HCT116 (cell line): ENCODE measurements at regions not wholly inside any gene's neighbourhood (a gene's known extent, or its start where the extent isn't known, plus 50 kb on each side); places are given as distances from the start of the nearest gene placed in this dataset.

Experiments
- ATAC-seq: fragments of 200-7000 bp; cut with Tn5 transposase; 2 replicates; pipeline ENCODE4 v1.9.1; 2020; ENCODE audit warnings: mild to moderate bottlenecking, moderate library complexity
- BruUV-seq: library from RNA; stranded (reverse); fragments of 400-500 nt; replicated peaks from 2 replicates; lab custom pipeline; 2021; lab: Mats Ljungman, UMichigan
- CTCF ChIA-PET: fragments of 300-600 bp; sonication (Branson Sonifier 250); formaldehyde crosslinking; loops from one replicate; lab custom pipeline; 2021; ENCODE audit warnings: antibody characterized with exemption; lab: Charles Lee
- POLR2A ChIA-PET: fragments of 300-600, 350-600 bp; sonication (Branson Sonifier 250); formaldehyde crosslinking; loops from one replicate; lab custom pipeline; 2021; ENCODE audit warnings: antibody characterized with exemption; lab: Charles Lee
- RAD21 ChIA-PET, 2 experiments: fragments of 300-600 bp; sonication (Branson Sonifier 250); formaldehyde crosslinking; loops; one replicate each; lab custom pipeline; 2023; ENCODE audit warnings: low total read pairs in 2 of 2; ENCODE audit not compliant: uncharacterized antibody in 2 of 2, unreplicated experiment in 2 of 2, low non-redundant PET in 1 of 2; lab: Charles Lee
- DNase-seq: peaks from one replicate; pipeline ENCODE4 v3.0.0-alpha.2; 2010; ENCODE audit warnings: low read depth, low spot score
- H2AFZ ChIP-seq: fragments of 200-600 bp; shearing (Covaris generic), sonication (generic); 2 replicates; pipeline ENCODE4 v1.6.1; 2017; ENCODE audit warnings: low read depth, mixed run types, mixed read lengths, antibody characterized with exemption, low read length; ENCODE audit not compliant: poor library complexity, severe bottlenecking
- H3K27ac ChIP-seq: 2 replicates; pipeline ENCODE4 v1.5.1; 2012; ENCODE audit warnings: low read depth, low read length
- H3K27me3 ChIP-seq: fragments of 200-600 bp; sonication (generic); 2 replicates; pipeline ENCODE4 v1.6.1; 2016; ENCODE audit warnings: mixed run types, low read length, mixed read lengths; ENCODE audit not compliant: insufficient read depth
- H3K36me3 ChIP-seq, 2 experiments: fragments of 200-500 bp in 1 of 2; fragments of 200-600 bp in 1 of 2; sonication (Bioruptor generic) in 1 of 2; sonication (generic) in 1 of 2; 2 replicates each; pipeline versions ENCODE4 v1.5.1 to v1.6.1; 2014 to 2016; ENCODE audit warnings: low read length in 2 of 2, inconsistent platforms in 1 of 2, mixed read lengths in 1 of 2, mixed run types in 1 of 2; ENCODE audit not compliant: insufficient read depth in 2 of 2, control insufficient read depth in 1 of 2
- H3K4me1 ChIP-seq, 2 experiments: fragments of 200-600 bp in 1 of 2; sonication (generic) in 1 of 2; 2 replicates each; pipeline versions ENCODE4 v1.5.1 to v1.6.1; 2012 to 2017; ENCODE audit warnings: low read length in 2 of 2, inconsistent platforms in 1 of 2, mild to moderate bottlenecking in 1 of 2, mixed read lengths in 1 of 2, mixed run types in 1 of 2, moderate library complexity in 1 of 2; ENCODE audit not compliant: insufficient read depth in 2 of 2, control insufficient read depth in 1 of 2
- H3K4me2 ChIP-seq: fragments of 200-600 bp; sonication (generic); 2 replicates; pipeline ENCODE4 v1.6.1; 2017; ENCODE audit warnings: mixed run types, low read length, mixed read lengths
- H3K4me3 ChIP-seq, 2 experiments: fragments of 200-600 bp in 1 of 2; sonication (generic) in 1 of 2; replicated peaks in 1 of 2; 2 replicates each; pipeline ENCODE4 v1.5.1; 2011 to 2016; ENCODE audit warnings: low read length in 2 of 2, control low read depth in 1 of 2, low read depth in 1 of 2, mild to moderate bottlenecking in 1 of 2, mixed read lengths in 1 of 2, mixed run types in 1 of 2
- H3K79me2 ChIP-seq: fragments of 200-600 bp; sonication (generic); 2 replicates; pipeline ENCODE4 v1.6.1; 2017; ENCODE audit warnings: mild to moderate bottlenecking, mixed run types, low read length, moderate library complexity, mixed read lengths; ENCODE audit not compliant: insufficient read depth
- H3K9ac ChIP-seq: fragments of 200-600 bp; sonication (generic); 2 replicates; pipeline ENCODE4 v1.6.1; 2016; ENCODE audit warnings: low read length, mixed read lengths
- H3K9me2 ChIP-seq: fragments of 200-600 bp; sonication (generic), shearing (Covaris generic); 2 replicates; pipeline ENCODE4 v1.6.1; 2017; ENCODE audit warnings: mixed run types, mild to moderate bottlenecking, moderate library complexity; ENCODE audit not compliant: insufficient read depth
- H3K9me3 ChIP-seq, 2 experiments: fragments of 200-500 bp in 1 of 2; fragments of 200-600 bp in 1 of 2; sonication (Bioruptor generic) in 1 of 2; sonication (generic) in 1 of 2; 2 replicates each; pipeline ENCODE4 v1.6.1; 2014 to 2017; ENCODE audit warnings: low read length in 2 of 2, mixed read lengths in 2 of 2, inconsistent platforms in 1 of 2, low read depth in 1 of 2, mild to moderate bottlenecking in 1 of 2, mixed run types in 1 of 2, moderate library complexity in 1 of 2; ENCODE audit not compliant: control insufficient read depth in 1 of 2, insufficient read depth in 1 of 2
- H4K20me1 ChIP-seq: fragments of 200-600 bp; sonication (generic), shearing (Covaris generic); 2 replicates; pipeline ENCODE4 v1.6.1; 2017; ENCODE audit warnings: mixed run types, mild to moderate bottlenecking, moderate library complexity; ENCODE audit not compliant: insufficient read depth
- CBX3 ChIP-seq: IDR thresholded peaks from 2 replicates; pipeline ENCODE4 v1.6.1; 2012; ENCODE audit warnings: low read depth
- CEBPB ChIP-seq: IDR thresholded peaks from 2 replicates; pipeline ENCODE4 v1.6.1; 2012; ENCODE audit warnings: low read depth
- EGR1 ChIP-seq: IDR thresholded peaks from 2 replicates; pipeline ENCODE4 v1.6.1; 2012; ENCODE audit warnings: low read depth
- ELF1 ChIP-seq: IDR thresholded peaks from 2 replicates; pipeline ENCODE4 v1.6.1; 2012; ENCODE audit warnings: low read depth, borderline replicate concordance
- EZH2phosphoT487 ChIP-seq: fragments of 200-600 bp; IDR thresholded peaks from 2 replicates; pipeline ENCODE4 v1.6.1; 2018; ENCODE audit warnings: antibody characterized with exemption, borderline replicate concordance
- RAD21 ChIP-seq: IDR thresholded peaks from 2 replicates; pipeline ENCODE4 v1.6.1; 2012; ENCODE audit warnings: low read depth, mild to moderate bottlenecking
- SIN3A ChIP-seq: IDR thresholded peaks from 2 replicates; pipeline ENCODE4 v1.6.1; 2012; ENCODE audit warnings: low read depth
- SRF ChIP-seq: IDR thresholded peaks from 2 replicates; pipeline ENCODE4 v1.6.1; 2012; ENCODE audit warnings: low read depth
- YY1 ChIP-seq: IDR thresholded peaks from 2 replicates; pipeline ENCODE4 v1.6.1; 2011; ENCODE audit warnings: low read length, low read depth, moderate library complexity, mild to moderate bottlenecking; ENCODE audit not compliant: insufficient replicate concordance; ENCODE audit errors: extremely low read depth
- intact Hi-C: fragments of 100-400 bp; cut with micrococcal nuclease; formaldehyde crosslinking; loops from 2 replicates; pipeline ENCODE4 v1.10.0; 2022
- TF ChIP-seq, protein P1 (sequence below): IDR thresholded peaks from 2 replicates; pipeline ENCODE4 v1.6.1; 2012; ENCODE audit warnings: low read depth
- TF ChIP-seq, protein P2 (sequence below): IDR thresholded peaks from 2 replicates; pipeline ENCODE4 v1.6.1; 2011; ENCODE audit warnings: mild to moderate bottlenecking, low read length, moderate library complexity; ENCODE audit not compliant: insufficient replicate concordance; ENCODE audit errors: extremely low read depth
- TF ChIP-seq, protein P3 (sequence below): IDR thresholded peaks from 2 replicates; pipeline ENCODE4 v1.6.1; 2012

DNA sequence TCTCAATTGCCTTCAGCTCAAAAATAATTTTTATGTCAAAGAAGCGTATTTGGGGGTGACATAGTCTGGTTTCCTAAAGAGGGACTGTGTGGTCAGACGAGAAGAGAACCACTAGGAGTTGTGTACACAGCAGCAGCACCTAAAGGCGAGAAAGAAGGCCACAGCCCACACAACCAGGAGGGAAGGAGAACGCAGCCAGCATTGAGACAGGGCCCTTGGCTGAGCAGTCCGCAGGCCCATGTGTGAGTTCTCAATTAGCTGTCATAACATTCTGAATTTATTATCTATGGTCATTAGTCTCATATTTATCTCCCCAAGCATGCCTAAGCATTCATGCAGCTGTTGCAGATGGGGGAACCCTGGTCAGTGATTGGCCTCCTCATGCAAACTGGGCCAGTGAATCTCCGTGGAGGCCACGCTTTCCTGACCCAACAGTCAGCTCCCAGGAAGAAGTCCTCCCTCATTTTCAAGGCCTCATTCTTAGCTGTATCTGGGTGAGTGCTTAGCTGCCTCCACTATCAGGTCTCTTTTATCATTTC lies 81.2 kb upstream of the ATF7IP start:
- CTCF ChIA-PET = no interaction called here
- POLR2A ChIA-PET = no interaction called here
- RAD21 ChIA-PET = no interaction called here

DNA sequence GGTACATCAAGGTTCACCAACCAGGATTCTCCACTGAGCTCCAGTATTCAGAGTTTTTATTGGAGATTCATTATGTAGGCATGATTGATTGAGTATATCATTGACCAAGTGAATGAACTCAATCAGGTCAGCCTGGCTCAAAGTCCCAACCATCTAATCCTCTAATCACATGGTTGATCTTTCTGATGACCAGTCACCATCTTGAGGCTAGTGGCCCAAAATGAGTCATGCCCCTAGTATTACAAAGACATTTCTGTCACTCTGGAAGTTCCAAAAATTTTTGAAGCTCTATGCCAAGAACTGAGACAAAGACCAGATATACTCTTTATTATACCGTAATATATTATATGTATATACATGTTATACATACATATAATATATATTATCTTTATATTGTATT lies 75.9 kb upstream of the ATF7IP start:
- no peaks in the 10 kb centered on the region for H3K4me1 ChIP-seq
- DNase-seq (no peak), ATAC-seq (no peak)
- H3K36me3 ChIP-seq = no peaks in the 10 kb centered on the region
- no peaks in the 10 kb centered on the region for H3K9me2 ChIP-seq
- H3K4me2 ChIP-seq = no peak overlapping the region
- no peaks in the 10 kb centered on the region for H3K79me2 ChIP-seq
- RAD21 ChIA-PET = no interaction called here
- no peak overlapping the region for H3K27ac ChIP-seq
- H2AFZ ChIP-seq = no peak overlapping the region
- CTCF ChIA-PET = interaction anchor here (0.5 kb wide), 1 partner anchor 36 kb away, joined by 3 read pairs; no protein-coding TSS in a partner anchor
- no peaks in the 10 kb centered on the region; a peak in 1 of 4 replicates for H3K9me3 ChIP-seq
- intact Hi-C loops = no loop called here
- no TSS peak for BruUV-seq
- no peak overlapping the region for H3K9ac ChIP-seq
- no peaks in the 10 kb centered on the region for H3K27me3 ChIP-seq
- H4K20me1 ChIP-seq = no peaks in the 10 kb centered on the region
- POLR2A ChIA-PET = no interaction called here
- H3K4me3 ChIP-seq = no peak overlapping the region
- TF ChIP-seq, protein P1, sequence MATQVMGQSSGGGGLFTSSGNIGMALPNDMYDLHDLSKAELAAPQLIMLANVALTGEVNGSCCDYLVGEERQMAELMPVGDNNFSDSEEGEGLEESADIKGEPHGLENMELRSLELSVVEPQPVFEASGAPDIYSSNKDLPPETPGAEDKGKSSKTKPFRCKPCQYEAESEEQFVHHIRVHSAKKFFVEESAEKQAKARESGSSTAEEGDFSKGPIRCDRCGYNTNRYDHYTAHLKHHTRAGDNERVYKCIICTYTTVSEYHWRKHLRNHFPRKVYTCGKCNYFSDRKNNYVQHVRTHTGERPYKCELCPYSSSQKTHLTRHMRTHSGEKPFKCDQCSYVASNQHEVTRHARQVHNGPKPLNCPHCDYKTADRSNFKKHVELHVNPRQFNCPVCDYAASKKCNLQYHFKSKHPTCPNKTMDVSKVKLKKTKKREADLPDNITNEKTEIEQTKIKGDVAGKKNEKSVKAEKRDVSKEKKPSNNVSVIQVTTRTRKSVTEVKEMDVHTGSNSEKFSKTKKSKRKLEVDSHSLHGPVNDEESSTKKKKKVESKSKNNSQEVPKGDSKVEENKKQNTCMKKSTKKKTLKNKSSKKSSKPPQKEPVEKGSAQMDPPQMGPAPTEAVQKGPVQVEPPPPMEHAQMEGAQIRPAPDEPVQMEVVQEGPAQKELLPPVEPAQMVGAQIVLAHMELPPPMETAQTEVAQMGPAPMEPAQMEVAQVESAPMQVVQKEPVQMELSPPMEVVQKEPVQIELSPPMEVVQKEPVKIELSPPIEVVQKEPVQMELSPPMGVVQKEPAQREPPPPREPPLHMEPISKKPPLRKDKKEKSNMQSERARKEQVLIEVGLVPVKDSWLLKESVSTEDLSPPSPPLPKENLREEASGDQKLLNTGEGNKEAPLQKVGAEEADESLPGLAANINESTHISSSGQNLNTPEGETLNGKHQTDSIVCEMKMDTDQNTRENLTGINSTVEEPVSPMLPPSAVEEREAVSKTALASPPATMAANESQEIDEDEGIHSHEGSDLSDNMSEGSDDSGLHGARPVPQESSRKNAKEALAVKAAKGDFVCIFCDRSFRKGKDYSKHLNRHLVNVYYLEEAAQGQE = no peak
- TF ChIP-seq, protein P2, sequence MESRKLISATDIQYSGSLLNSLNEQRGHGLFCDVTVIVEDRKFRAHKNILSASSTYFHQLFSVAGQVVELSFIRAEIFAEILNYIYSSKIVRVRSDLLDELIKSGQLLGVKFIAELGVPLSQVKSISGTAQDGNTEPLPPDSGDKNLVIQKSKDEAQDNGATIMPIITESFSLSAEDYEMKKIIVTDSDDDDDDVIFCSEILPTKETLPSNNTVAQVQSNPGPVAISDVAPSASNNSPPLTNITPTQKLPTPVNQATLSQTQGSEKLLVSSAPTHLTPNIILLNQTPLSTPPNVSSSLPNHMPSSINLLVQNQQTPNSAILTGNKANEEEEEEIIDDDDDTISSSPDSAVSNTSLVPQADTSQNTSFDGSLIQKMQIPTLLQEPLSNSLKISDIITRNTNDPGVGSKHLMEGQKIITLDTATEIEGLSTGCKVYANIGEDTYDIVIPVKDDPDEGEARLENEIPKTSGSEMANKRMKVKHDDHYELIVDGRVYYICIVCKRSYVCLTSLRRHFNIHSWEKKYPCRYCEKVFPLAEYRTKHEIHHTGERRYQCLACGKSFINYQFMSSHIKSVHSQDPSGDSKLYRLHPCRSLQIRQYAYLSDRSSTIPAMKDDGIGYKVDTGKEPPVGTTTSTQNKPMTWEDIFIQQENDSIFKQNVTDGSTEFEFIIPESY = no peak
- no peak for TF ChIP-seq YY1
- TF ChIP-seq SRF = no peak
- no peak for TF ChIP-seq CEBPB
- TF ChIP-seq SIN3A = no peak

More for the DNA sequence above, 81.2 kb upstream of the ATF7IP start:
- intact Hi-C loops = no loop called here
- no peaks in the 10 kb centered on the region for H3K4me1 ChIP-seq
- no peaks in the 10 kb centered on the region for H3K79me2 ChIP-seq
- DNase-seq = no peak
- H3K27ac ChIP-seq = no peak overlapping the region
- H3K4me3 ChIP-seq = no peak overlapping the region
- no peaks in the 10 kb centered on the region for H3K9me2 ChIP-seq
- H3K9me3 ChIP-seq = no peaks in the 10 kb centered on the region; a peak in 1 of 4 replicates
- no peaks in the 10 kb centered on the region for H3K27me3 ChIP-seq
- TF ChIP-seq, protein P2 = no peak
- no peak for TF ChIP-seq EGR1
- TF ChIP-seq CEBPB = no peak
- TF ChIP-seq EZH2phosphoT487 = no peak
- TF ChIP-seq, protein P3, sequence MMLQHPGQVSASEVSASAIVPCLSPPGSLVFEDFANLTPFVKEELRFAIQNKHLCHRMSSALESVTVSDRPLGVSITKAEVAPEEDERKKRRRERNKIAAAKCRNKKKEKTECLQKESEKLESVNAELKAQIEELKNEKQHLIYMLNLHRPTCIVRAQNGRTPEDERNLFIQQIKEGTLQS = no peak
- no peak for TF ChIP-seq RAD21
- TF ChIP-seq CBX3 = no peak
- no peak for TF ChIP-seq ELF1
- no peaks in the 10 kb centered on the region for H3K36me3 ChIP-seq
- H3K9ac ChIP-seq = no peak overlapping the region
- no peaks in the 10 kb centered on the region for H4K20me1 ChIP-seq
- no peak overlapping the region for H3K4me2 ChIP-seq
- ATAC-seq = no peak
- H2AFZ ChIP-seq = no peak overlapping the region
- BruUV-seq = no TSS peak
